CD14-positive monocyte (primary cell): ENCODE measurements at regions not wholly inside any gene's neighbourhood (a gene's known extent, or its start where the extent isn't known, plus 50 kb on each side); places are given as distances from the start of the nearest gene placed in this dataset.

Experiments
- DNase-seq, 3 donors: peaks; one replicate each; pipeline ENCODE4 v3.0.0-alpha.2; 2011 to 2022
- H2AFZ ChIP-seq: 2 replicates; pipeline ENCODE4 v1.6.0; 2012; ENCODE audit warnings: mild to moderate bottlenecking, low read depth, low read length, inconsistent platforms; ENCODE audit not compliant: insufficient read depth, poor library complexity, severe bottlenecking
- H3K27ac ChIP-seq, 2 donors: 1 replicate in 1 of 2; 2 replicates in 1 of 2; pipeline ENCODE4 v1.5.1; 2012 to 2013; ENCODE audit warnings: low read length in 2 of 2, control low read depth in 1 of 2, inconsistent platforms in 1 of 2, low read depth in 1 of 2, mild to moderate bottlenecking in 1 of 2
- H3K27me3 ChIP-seq, 2 donors: one replicate each; pipeline versions ENCODE4 v1.6.0 to v1.6.1; 2011 to 2013; ENCODE audit warnings: low read length in 2 of 2; ENCODE audit not compliant: control insufficient read depth in 2 of 2, insufficient read depth in 2 of 2
- H3K36me3 ChIP-seq, 2 donors: replicated peaks in 1 of 2; 1 replicate in 1 of 2; 2 replicates in 1 of 2; pipeline versions ENCODE4 v1.5.1 to v1.6.1; 2012 to 2013; ENCODE audit warnings: low read length in 2 of 2, control low read depth in 1 of 2, inconsistent platforms in 1 of 2, mild to moderate bottlenecking in 1 of 2; ENCODE audit not compliant: insufficient read depth in 2 of 2, control insufficient read depth in 1 of 2
- H3K4me1 ChIP-seq, 2 donors: 1 replicate in 1 of 2; 2 replicates in 1 of 2; pipeline versions ENCODE4 v1.5.1 to v1.6.1; 2012 to 2013; ENCODE audit warnings: low read length in 2 of 2, control low read depth in 1 of 2, inconsistent platforms in 1 of 2, mild to moderate bottlenecking in 1 of 2, moderate library complexity in 1 of 2; ENCODE audit not compliant: insufficient read depth in 2 of 2, control insufficient read depth in 1 of 2
- H3K4me2 ChIP-seq: replicated peaks from 2 replicates; pipeline ENCODE3; 2012; ENCODE audit warnings: low read length, moderate library complexity, mild to moderate bottlenecking; ENCODE audit not compliant: poor library complexity, severe bottlenecking; ENCODE audit errors: extremely low read depth
- H3K4me3 ChIP-seq, 3 experiments: fragments of 200-600 bp in 1 of 3; sonication (generic) in 1 of 3; replicated peaks in 1 of 3; 1 replicate in 2 of 3; 2 replicates in 1 of 3; pipeline ENCODE4 v1.5.1; 2011 to 2013; ENCODE audit warnings: low read length in 3 of 3, mild to moderate bottlenecking in 3 of 3, control low read depth in 2 of 3, low read depth in 2 of 3, inconsistent platforms in 1 of 3, moderate library complexity in 1 of 3
- H3K79me2 ChIP-seq: 2 replicates; pipeline ENCODE4 v1.6.0; 2012; ENCODE audit warnings: mild to moderate bottlenecking, control low read depth, inconsistent platforms, low read length, moderate library complexity; ENCODE audit not compliant: insufficient read depth
- H3K9ac ChIP-seq: 2 replicates; pipeline ENCODE4 v1.6.0; 2017; ENCODE audit warnings: low read length, mild to moderate bottlenecking; ENCODE audit not compliant: insufficient read depth, poor library complexity, severe bottlenecking
- H3K9me3 ChIP-seq, 2 donors: replicated peaks in 1 of 2; 1 replicate in 1 of 2; 2 replicates in 1 of 2; pipeline versions ENCODE4 v1.5.1 to v1.6.1; 2012 to 2013; ENCODE audit warnings: low read length in 2 of 2, control low read depth in 1 of 2; ENCODE audit not compliant: control insufficient read depth in 1 of 2, insufficient read depth in 1 of 2
- H4K20me1 ChIP-seq: 2 replicates; pipeline ENCODE4 v1.6.0; 2012; ENCODE audit warnings: mild to moderate bottlenecking, low read length, control low read depth, moderate library complexity; ENCODE audit not compliant: insufficient read depth
- H3K27ac Mint-ChIP-seq, 7 donors: one replicate each; pipeline ENCODE4 v1.8.0; 2020; ENCODE audit warnings: mild to moderate bottlenecking in 7 of 7, mixed read lengths in 7 of 7, moderate library complexity in 6 of 7, inconsistent platforms in 2 of 7
- H3K27me3 Mint-ChIP-seq, 3 donors: one replicate each; pipeline ENCODE4 v1.8.0; 2021 to 2022; ENCODE audit warnings: low read depth in 3 of 3, mild to moderate bottlenecking in 3 of 3, mixed read lengths in 3 of 3, moderate library complexity in 3 of 3, inconsistent platforms in 1 of 3
- H3K36me3 Mint-ChIP-seq, 2 donors: one replicate each; pipeline ENCODE4 v1.8.0; 2020; ENCODE audit warnings: mixed read lengths in 2 of 2, inconsistent platforms in 1 of 2, mild to moderate bottlenecking in 1 of 2
- H3K4me1 Mint-ChIP-seq: one replicate; pipeline ENCODE4 v1.8.0; 2020; ENCODE audit warnings: mild to moderate bottlenecking, mixed read lengths
- H3K4me3 Mint-ChIP-seq, 2 donors: one replicate each; pipeline ENCODE4 v1.8.0; 2020; ENCODE audit warnings: mild to moderate bottlenecking in 2 of 2, mixed read lengths in 2 of 2, moderate library complexity in 1 of 2
- H3K9me3 Mint-ChIP-seq, 7 donors: one replicate each; pipeline ENCODE4 v1.8.0; 2020 to 2022; ENCODE audit warnings: mixed read lengths in 7 of 7, mild to moderate bottlenecking in 6 of 7, moderate library complexity in 6 of 7, inconsistent platforms in 2 of 7
- WGBS: methylation state at CpG from one replicate; pipeline ENCODE4 v1.1.5; 2013; ENCODE audit warnings: missing lambda C conversion rate; ENCODE audit not compliant: insufficient coverage; 5-methylcytosine and 5-hydroxymethylcytosine counted together
- intact Hi-C, 2 donors: fragments of 100-400 bp; cut with micrococcal nuclease; formaldehyde crosslinking; loops; one replicate each; pipeline versions ENCODE4 v1.15.0 to v1.15.1; 2023
- TF ChIP-seq, protein P1 (sequence below): fragments of 200-600 bp; IDR thresholded peaks from one replicate; pipeline ENCODE4 v1.8.0; 2022; ENCODE audit warnings: antibody characterized with exemption, mild to moderate bottlenecking

DNA sequence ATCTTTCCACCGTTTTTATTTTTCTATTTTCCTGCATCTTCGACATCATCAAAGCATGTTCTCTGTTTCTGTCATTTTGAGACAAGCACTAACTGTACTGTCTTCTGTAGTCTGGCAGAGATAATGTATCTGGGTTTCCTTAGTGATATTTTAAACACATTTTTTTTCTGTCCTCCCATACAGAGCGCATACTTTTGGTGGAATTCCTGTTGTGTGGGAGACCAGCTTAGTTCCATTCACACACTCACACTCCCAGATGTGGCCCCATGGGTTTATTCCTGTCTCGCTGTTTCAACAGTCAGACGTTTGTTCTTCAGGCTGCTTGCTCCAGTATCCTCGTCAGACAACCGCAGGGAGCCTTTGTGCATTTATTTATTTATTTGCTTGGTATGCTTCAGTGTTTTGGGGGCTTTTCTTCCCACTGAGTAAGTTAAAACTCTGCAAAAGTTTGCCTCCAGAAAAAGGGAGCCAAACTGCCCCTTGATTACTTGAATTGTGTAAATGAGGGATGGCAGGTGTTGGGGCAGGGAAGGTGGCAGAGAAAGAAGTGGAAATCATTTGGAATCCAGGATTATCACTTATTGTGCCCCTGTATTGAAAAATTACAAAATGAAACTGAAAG is 456.8 kb upstream of the KLF6 start:
- H3K27ac Mint-ChIP-seq: no peak overlapping the region
- H3K9ac ChIP-seq: no peak overlapping the region
- no peaks in the 10 kb centered on the region for H3K27me3 ChIP-seq
- H3K4me2 ChIP-seq: no peak overlapping the region
- peaks cover 0 to 8% (median 1%) of the 10 kb centered on the region in 7 donors for H3K9me3 Mint-ChIP-seq
- no peaks in the 10 kb centered on the region for H3K9me3 ChIP-seq
- H3K36me3 Mint-ChIP-seq: no peaks in the 10 kb centered on the region
- no peak overlapping the region for H3K4me3 Mint-ChIP-seq
- H3K27me3 Mint-ChIP-seq: peaks cover 0 to 6% (median 0%) of the 10 kb centered on the region in 3 donors
- 100% methylated on average over 2 of the region's 7 CpGs for WGBS
- H3K4me1 ChIP-seq: no peaks in the 10 kb centered on the region
- no peaks in the 10 kb centered on the region for H3K36me3 ChIP-seq
- H4K20me1 ChIP-seq: no peaks in the 10 kb centered on the region
- peaks cover 2% of the 10 kb centered on the region for H3K4me1 Mint-ChIP-seq
- no peak overlapping the region for H2AFZ ChIP-seq
- H3K27ac ChIP-seq: no peak overlapping the region
- H3K79me2 ChIP-seq: no peaks in the 10 kb centered on the region
- intact Hi-C loops: no loop called here
- DNase-seq: no peak
- TF ChIP-seq, protein P1, sequence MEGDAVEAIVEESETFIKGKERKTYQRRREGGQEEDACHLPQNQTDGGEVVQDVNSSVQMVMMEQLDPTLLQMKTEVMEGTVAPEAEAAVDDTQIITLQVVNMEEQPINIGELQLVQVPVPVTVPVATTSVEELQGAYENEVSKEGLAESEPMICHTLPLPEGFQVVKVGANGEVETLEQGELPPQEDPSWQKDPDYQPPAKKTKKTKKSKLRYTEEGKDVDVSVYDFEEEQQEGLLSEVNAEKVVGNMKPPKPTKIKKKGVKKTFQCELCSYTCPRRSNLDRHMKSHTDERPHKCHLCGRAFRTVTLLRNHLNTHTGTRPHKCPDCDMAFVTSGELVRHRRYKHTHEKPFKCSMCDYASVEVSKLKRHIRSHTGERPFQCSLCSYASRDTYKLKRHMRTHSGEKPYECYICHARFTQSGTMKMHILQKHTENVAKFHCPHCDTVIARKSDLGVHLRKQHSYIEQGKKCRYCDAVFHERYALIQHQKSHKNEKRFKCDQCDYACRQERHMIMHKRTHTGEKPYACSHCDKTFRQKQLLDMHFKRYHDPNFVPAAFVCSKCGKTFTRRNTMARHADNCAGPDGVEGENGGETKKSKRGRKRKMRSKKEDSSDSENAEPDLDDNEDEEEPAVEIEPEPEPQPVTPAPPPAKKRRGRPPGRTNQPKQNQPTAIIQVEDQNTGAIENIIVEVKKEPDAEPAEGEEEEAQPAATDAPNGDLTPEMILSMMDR: no peak
- no peak overlapping the region for H3K4me3 ChIP-seq

DNA sequence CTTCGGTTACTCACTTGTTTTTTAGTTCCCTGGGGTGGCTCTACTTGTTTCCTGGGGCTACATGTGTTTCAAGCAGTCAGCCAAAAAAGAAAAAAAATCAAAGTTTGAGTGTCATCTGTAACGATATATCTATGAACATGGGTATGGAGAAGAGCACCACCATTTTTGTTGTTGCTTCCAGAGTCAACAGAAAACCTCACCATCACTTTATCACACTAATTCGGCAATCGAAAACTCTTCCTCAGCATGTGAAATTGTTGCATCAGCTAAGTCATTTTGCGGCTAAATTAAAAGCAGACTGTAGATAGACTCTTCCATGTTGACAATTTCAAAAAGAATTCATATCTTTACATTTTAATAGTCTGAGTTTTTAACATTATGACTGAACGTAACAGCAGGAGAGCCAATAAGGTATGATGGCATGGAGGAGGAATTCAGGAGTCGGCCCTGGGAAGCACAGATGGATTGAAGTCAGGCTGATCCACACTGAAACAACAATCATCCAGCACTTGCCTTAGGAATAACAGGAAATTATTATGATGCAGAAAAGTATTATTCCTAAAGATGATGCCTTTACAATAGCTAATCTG is 455.7 kb upstream of the KLF6 start:
- no peak for DNase-seq
- H4K20me1 ChIP-seq: no peaks in the 10 kb centered on the region
- H3K36me3 Mint-ChIP-seq: no peaks in the 10 kb centered on the region
- TF ChIP-seq, protein P1: no peak
- intact Hi-C loops: no loop called here
- H2AFZ ChIP-seq: no peak overlapping the region
- H3K9ac ChIP-seq: no peak overlapping the region
- H3K27me3 ChIP-seq: no peaks in the 10 kb centered on the region
- H3K79me2 ChIP-seq: no peaks in the 10 kb centered on the region
- H3K4me3 ChIP-seq: no peak overlapping the region
- H3K4me2 ChIP-seq: no peak overlapping the region
- no peaks in the 10 kb centered on the region for H3K4me1 Mint-ChIP-seq
- H3K9me3 Mint-ChIP-seq: peaks cover 0 to 8% (median 3%) of the 10 kb centered on the region in 7 donors
- WGBS: 100% methylated on average over 1 of the region's 7 CpGs
- no peak overlapping the region for H3K27ac ChIP-seq
- H3K36me3 ChIP-seq: no peaks in the 10 kb centered on the region
- peaks cover 0 to 3% (median 0%) of the 10 kb centered on the region in 3 donors for H3K27me3 Mint-ChIP-seq
- no peaks in the 10 kb centered on the region for H3K9me3 ChIP-seq
- no peak overlapping the region for H3K27ac Mint-ChIP-seq
- H3K4me3 Mint-ChIP-seq: no peak overlapping the region
- H3K4me1 ChIP-seq: no peaks in the 10 kb centered on the region
